ENCODE measurements at regions not wholly inside any gene's neighbourhood (a gene's known extent, or its start where the extent isn't known, plus 50 kb on each side); places are given as distances from the start of the nearest gene placed in this dataset.

DNA sequence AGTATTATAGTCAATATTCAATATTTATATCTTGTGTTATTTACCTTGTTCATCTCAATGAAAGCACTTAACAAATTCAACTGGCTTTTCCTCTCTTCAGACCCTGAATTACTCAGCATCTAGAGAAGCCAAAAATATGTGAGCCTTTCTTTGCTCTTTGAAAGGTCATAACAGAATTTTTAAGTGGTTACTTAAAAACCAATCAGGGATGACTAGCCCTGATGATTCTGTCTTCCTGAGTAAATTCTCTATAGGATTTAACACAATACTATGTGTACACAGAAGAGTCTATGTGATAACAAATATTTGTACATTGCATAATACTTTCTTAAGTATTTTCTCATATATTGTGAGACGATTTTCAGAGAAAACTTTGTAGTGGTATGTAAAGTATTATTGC, 546.3 kb downstream of the MAT2B start:
- no peak for DNase-seq

DNA sequence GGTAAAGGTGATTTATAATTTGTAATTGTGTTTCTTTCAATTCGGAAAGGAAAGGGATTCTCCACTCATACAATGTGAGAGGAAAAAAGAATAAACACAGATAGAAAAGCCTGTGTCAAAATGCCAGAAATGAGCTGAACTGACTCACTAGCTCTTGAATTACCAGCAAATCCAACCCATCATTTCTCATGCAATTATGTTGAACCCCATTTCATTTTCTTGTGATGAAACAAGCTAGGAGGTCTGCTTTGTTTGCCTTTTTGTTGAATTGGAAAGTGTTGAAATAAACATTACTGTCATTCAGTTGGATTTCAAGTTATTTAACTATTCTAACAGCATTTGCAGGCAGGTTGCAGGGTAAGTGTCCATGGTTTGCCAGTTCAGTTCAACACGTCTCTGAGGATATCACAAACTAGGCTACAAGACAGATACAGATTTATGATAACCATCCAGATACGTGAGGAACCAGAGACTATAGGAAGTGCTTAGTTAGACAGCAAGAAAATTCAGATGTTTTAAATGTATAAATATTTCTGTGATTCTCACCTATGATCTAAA, 547.2 kb downstream of the MAT2B start:
- no peak for DNase-seq

GRCh38 chr5:164053123-164053522, 547.7 kb downstream of the MAT2B start:
- DNase-seq: no peak

DNA sequence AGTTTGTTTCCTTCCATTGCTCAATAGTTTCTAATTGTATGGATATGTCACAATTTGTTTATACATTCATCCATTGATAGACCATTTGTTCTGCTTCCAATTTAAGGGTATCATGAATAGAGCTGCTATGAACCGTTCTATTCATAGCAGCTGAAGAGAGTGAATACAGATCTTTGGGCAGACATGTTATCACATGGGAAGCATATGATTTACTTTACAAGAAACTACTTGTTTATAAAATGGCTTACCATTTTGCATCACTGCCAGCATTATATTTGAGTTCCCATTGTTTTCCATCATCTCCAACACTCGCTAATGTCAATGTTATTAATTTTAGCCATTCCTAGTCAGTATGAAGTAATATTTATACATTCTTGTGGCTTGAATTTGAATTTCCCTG, 549.0 kb downstream of the MAT2B start:
- DNase-seq: no peak

GRCh38 chr5:164057121-164057520, 551.7 kb downstream of the MAT2B start:
- DNase-seq: no peak

DNA sequence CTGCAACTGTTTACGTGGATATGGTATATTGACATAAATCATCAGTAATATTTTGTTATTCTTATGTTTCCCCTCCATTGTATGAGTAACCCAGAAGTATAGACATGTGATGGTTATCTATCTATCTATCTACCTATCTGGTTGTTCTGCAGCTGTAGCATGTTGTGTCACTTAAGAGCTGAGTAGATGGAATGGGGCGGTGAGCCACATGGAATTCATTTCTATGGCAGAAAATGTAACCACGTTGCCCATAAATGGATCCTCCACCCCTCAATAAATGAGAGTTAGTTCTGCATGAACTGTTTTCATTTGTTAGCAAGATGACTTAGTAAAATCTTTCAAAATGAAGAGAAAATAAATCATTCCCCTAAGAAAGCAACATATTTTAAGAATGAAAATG, 553.2 kb downstream of the MAT2B start:
- no peak for DNase-seq

DNA sequence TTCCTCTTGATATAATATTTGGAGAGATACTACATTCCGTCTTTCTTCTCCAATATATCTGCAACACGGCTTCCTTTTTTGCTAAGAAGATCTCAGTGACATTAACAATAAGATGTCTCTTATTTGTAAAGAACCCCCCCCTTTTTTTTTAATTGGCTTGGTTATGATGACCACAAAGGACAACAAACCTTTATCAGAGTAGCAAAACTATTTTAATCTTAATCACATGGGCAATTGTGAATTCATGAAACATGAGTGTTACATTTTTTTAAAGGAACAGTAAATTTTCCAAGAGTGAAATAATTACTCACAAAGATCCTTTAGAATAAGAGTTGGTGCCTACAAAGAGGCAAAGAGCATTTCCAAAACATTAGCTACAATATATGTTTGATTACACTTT, 554.1 kb downstream of the MAT2B start:
- no peak for DNase-seq

DNA sequence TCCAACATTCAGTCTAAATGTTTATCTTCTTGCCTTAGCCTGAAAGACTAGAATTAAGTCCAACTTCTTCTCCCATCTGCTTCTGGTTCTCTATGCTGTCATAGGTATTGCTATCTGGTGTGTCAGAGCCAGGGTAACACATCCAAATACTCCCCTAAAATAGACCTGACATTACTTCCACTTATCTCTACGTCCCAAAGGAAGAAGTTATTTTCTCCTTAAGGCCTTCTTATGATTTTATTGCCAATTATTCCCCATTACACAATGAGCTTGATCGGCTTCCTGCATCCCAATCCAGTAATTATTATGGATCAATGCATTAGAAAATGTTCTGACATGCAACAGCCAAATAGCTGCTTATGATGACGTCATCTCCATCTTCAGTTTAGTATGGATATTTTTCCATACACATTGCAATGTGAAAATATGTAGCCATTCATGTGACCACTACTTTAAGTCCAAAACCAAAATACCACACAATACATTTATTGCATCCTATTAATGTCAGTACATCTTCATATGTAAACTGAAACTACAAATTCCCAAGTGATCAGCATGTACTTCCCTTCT, 555.5 kb downstream of the MAT2B start:
- no peak for DNase-seq

DNA sequence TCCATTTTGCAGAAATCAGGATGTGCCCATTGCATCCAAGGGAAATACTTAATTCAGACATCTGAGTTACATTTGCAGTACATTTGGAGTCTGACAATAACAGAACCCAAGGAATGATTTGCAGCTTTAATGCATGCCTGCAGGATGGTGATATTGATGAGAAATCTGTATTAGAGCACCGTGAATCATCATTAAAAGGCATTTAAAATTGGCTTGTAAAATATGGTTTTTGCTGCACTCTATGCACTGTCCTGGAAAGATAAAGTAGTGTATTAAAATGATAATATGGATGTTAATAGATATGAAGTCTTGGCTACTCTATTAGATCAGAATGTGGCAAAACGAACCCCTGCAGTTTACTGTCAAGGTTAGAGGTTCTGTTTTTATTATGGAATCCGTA, 556.9 kb downstream of the MAT2B start:
- DNase-seq: no peak

DNA sequence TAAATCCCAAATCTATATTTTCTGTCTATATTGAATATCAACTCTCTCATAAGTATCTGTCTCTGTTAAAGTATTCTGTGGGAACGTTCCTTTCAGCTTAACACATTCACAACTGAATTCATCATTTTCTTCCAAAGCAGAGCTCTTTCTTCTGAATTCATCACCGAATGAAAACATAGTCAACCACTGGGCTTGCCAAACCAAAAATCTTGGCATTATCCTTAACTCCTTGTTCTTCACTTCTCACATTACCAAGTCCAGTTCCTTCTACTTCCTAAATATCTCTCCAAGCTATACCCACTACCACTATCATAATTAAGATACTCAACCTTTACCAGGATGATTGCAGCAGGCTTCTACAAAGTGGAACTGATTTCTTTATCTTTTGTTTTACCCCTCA, 559.8 kb downstream of the MAT2B start:
- DNase-seq: no peak

DNA sequence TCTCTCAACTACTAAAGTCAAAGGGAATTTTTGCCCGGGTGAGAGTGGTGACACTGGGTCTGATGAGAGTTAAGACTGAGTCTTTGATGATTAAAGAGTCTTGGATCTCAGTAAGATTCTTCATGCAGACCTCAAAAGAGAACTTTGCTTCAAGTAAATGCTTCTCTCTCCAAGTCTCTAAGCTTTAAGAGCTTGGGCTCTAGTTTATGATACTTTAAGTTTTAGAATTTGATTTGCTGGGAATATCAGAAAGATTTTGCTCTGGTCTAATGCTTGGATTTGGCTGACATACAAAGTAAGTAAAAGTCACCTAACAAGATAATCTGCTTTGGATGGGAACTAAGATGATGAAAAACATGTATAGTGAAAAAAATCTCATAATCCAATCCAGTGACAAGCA, 566.3 kb downstream of the MAT2B start:
- DNase-seq: no peak

GRCh38 chr5:164073081-164073480, 567.7 kb downstream of the MAT2B start:
- no peak for DNase-seq

GRCh38 chr5:164076556-164076955, 571.1 kb downstream of the MAT2B start:
- DNase-seq: no peak

- DNase-seq: no peak
These were observed 584.9 kb downstream of the MAT2B start for GRCh38 chr5:164090358-164090757.

GRCh38 chr5:164091836-164092235, 586.4 kb downstream of the MAT2B start:
- no peak for DNase-seq

DNA sequence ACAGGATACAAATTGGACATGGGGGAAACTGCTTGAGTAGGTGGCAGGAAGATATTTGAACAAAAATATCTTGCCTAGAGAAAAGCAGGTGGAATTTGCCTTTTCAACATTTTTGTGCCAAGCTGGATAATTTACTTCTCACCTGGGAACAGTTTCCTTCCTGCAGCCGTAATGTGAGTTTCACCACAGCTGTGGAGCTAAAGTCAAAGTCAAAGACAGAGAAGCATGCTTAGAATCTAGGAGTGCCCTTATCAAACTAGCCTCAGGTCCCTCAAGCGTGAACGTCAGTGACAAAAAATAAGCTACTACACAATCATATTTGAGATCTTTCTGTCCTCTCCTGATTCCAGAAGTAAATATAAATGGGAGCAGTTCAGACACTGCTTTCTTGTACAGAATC, 588.9 kb downstream of the MAT2B start:
- no peak for DNase-seq

- no peak for DNase-seq
These were observed 592.3 kb downstream of the MAT2B start for GRCh38 chr5:164097749-164098148.

GRCh38 chr5:164098531-164098930, 593.1 kb downstream of the MAT2B start:
- DNase-seq: no peak

- DNase-seq: no peak
These were observed 593.6 kb downstream of the MAT2B start for GRCh38 chr5:164098979-164099378.

- DNase-seq: no peak
These were observed 610.0 kb downstream of the MAT2B start for GRCh38 chr5:164115420-164115819.

DNA sequence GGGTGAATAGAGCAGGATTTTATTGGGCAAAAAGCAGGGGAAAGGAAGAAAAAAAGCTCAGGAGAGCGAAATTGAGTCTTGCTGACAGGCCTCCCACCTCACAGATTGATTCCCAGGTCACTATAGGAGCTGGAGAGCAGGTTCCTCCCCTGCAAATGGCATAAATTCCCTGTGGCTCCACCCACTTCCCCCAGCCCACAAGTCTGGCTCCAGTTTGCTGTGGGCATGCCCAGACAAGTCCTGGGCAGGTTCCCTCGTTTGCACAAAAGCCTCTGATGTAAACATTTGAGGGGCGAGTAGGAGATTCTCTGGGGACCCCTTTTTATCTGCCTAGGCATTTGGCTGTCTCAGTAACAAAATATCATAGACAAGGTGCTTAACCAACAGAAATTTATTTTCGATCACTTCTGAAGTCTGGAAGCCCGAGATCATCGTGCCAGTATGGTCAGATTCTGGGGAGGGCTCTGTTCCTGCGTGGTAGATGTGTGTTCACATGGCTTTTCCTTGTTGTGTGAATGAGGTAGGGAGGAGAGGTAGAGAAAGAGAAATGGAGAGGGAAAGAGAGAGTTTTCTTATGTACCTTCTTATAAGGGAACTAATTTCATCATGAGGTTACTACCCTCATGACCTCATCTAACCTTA, 614.5 kb downstream of the MAT2B start:
- DNase-seq: peak; percentile 27

DNA sequence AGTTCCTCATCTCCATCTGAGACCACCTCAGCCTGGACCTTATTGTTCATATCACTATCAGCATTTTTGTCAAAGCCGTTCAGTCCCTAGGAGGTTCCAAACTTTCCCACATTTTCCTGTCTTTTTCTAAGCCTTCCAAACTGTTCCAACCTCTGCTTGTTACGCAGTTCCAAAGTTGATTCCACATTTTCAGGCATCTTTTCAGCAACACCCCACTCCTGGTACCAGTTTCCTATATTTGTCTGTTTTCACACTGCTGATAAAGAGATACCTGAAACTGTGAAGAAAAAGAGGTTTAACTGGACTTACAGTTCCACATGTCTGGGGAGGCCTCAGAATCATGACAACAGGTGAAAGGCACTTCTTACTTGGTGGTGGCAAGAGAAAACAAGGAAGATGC, 622.1 kb downstream of the MAT2B start:
- DNase-seq: no peak

DNA sequence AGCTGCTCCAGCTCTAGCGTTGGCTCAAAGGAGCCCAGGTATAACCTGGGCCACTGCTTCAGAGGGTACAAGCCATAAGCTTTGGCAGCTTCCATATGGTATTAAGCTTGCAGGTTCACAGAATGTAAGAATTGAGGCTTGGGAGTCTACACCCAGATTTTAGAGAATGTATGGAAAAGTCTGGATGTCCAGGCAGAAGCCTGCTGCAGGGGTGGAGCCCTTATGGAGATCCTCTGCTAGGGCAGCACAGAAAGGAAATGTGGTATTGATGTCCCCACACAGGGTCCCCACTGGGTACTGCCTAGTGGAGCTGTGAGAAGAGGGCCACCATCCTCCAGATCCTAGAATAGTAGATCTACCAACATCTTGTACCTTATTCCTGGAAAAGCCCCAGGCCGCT, 626.9 kb downstream of the MAT2B start:
- DNase-seq: no peak

DNA sequence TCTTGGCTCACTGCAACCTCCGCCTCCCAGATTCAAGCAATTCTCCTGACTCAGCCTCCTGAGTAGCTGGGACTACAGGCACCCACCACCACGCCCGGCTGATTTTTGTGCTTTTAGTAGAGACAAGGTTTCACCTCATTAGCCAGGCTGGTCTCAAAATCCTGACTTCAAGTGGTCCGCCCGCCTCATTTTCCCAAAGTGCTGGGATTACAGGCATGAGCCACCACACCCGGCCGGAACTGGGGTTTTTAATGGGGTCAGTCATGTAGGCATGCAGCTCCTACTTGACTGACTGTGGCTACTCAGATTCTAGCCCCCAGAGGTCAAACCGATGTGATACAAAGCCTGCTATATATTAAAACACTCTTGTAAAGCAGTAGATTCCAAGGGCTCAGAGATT, 631.7 kb downstream of the MAT2B start:
- no peak for DNase-seq

- DNase-seq: no peak
These were observed 634.0 kb downstream of the MAT2B start for GRCh38 chr5:164139423-164139822.

All from DMS 273 treated with DMSO at 0.1 percent for 48 hours (cell line).